Neural cell (in vitro differentiated cells): ENCODE measurements at regions not wholly inside any gene's neighbourhood (a gene's known extent, or its start where the extent isn't known, plus 50 kb on each side); places are given as distances from the start of the nearest gene placed in this dataset.

Experiments used
- H2AFZ ChIP-seq: fragments of 200-600, 300-800 bp; sonication (generic), shearing (Covaris generic); 2 replicates; pipeline ENCODE4 v1.6.0; 2014; ENCODE audit warnings: low read depth, mild to moderate bottlenecking, antibody characterized with exemption, low read length, moderate library complexity
- H3F3A ChIP-seq: fragments of 200-600 bp; shearing (Covaris generic); 2 replicates; pipeline ENCODE4 v1.6.1; 2016; ENCODE audit warnings: mild to moderate bottlenecking, moderate library complexity, mixed read lengths, antibody characterized with exemption, low read length; ENCODE audit not compliant: insufficient read depth, poor library complexity, severe bottlenecking
- H3K27ac ChIP-seq: fragments of 200-600, 300-800 bp; sonication (generic), shearing (Covaris generic); 2 replicates; pipeline ENCODE4 v1.5.1; 2014; ENCODE audit warnings: mild to moderate bottlenecking, low read length, moderate library complexity
- H3K27me3 ChIP-seq: fragments of 300-800, 200-600 bp; sonication (generic), shearing (Covaris generic); 2 replicates; pipeline ENCODE4 v1.6.0; 2014; ENCODE audit warnings: mild to moderate bottlenecking, low read depth, low read length, moderate library complexity; ENCODE audit not compliant: insufficient read depth
- H3K36me3 ChIP-seq: fragments of 300-800, 200-600 bp; sonication (generic), shearing (Covaris generic); 2 replicates; pipeline ENCODE4 v1.5.1; 2014; ENCODE audit warnings: mild to moderate bottlenecking, antibody characterized with exemption, low read length, moderate library complexity; ENCODE audit not compliant: insufficient read depth
- H3K4me2 ChIP-seq: fragments of 300-800, 200-600 bp; sonication (generic), shearing (Covaris generic); 2 replicates; pipeline ENCODE4 v1.6.0; 2014; ENCODE audit warnings: mild to moderate bottlenecking, low read length
- H3K4me3 ChIP-seq: fragments of 300-800, 200-600 bp; sonication (generic), shearing (Covaris generic); 2 replicates; pipeline ENCODE4 v1.5.1; 2014; ENCODE audit warnings: mild to moderate bottlenecking, low read length, moderate library complexity
- H3K79me2 ChIP-seq: fragments of 200-600 bp; shearing (Covaris generic); replicated peaks from 2 replicates; pipeline ENCODE4 v1.6.0; 2014; ENCODE audit warnings: mild to moderate bottlenecking, low read length, moderate library complexity; ENCODE audit not compliant: insufficient read depth
- H3K9ac ChIP-seq: fragments of 300-800, 200-600 bp; sonication (generic), shearing (Covaris generic); 2 replicates; pipeline ENCODE4 v1.6.1; 2016; ENCODE audit warnings: mild to moderate bottlenecking, low read length, mixed read lengths
- H3K9me2 ChIP-seq: fragments of 200-600 bp; shearing (Covaris generic); 2 replicates; pipeline ENCODE4 v1.6.1; 2016; ENCODE audit warnings: mild to moderate bottlenecking, low read length, mixed read lengths; ENCODE audit not compliant: insufficient read depth
- H3K9me3 ChIP-seq: fragments of 200-600, 300-800 bp; sonication (generic), shearing (Covaris generic); 2 replicates; pipeline ENCODE4 v1.6.1; 2016; ENCODE audit warnings: mild to moderate bottlenecking, mixed run types, low read length, moderate library complexity, mixed read lengths
- H4K20me1 ChIP-seq: fragments of 200-600 bp; shearing (Covaris generic); 2 replicates; pipeline ENCODE4 v1.6.1; 2016; ENCODE audit warnings: mild to moderate bottlenecking, mixed run types; ENCODE audit not compliant: insufficient read depth
- EP300 ChIP-seq: fragments of 450-650 bp; conservative IDR thresholded peaks from 2 replicates; pipeline ENCODE4 v1.6.1; 2014; ENCODE audit warnings: antibody characterized with exemption, mild to moderate bottlenecking, moderate library complexity; ENCODE audit not compliant: poor library complexity, severe bottlenecking
- EZH2 ChIP-seq: fragments of 200-600, 300-800 bp; shearing (Covaris generic), sonication (generic); IDR thresholded peaks from 2 replicates; pipeline ENCODE4 v1.6.1; 2014; ENCODE audit warnings: antibody characterized with exemption, low read length, borderline replicate concordance, mild to moderate bottlenecking; ENCODE audit not compliant: insufficient read depth, poor library complexity, severe bottlenecking
- MXI1 ChIP-seq: fragments of 450-650 bp; conservative IDR thresholded peaks from 2 replicates; pipeline ENCODE4 v1.6.1; 2014; ENCODE audit warnings: antibody characterized with exemption, mild to moderate bottlenecking; ENCODE audit not compliant: poor library complexity, severe bottlenecking
- POLR2AphosphoS5 ChIP-seq: IDR thresholded peaks from 2 replicates; pipeline ENCODE4 v1.6.1; 2012
- RAD21 ChIP-seq: fragments of 450-650 bp; conservative IDR thresholded peaks from 2 replicates; pipeline ENCODE4 v1.6.1; 2014; ENCODE audit warnings: antibody characterized with exemption, mild to moderate bottlenecking, moderate library complexity
- SMC3 ChIP-seq: fragments of 450-650 bp; conservative IDR thresholded peaks from 2 replicates; pipeline ENCODE4 v1.6.1; 2014; ENCODE audit warnings: antibody characterized with exemption, mild to moderate bottlenecking, moderate library complexity; ENCODE audit not compliant: poor library complexity
- TAF1 ChIP-seq: IDR thresholded peaks from 2 replicates; pipeline ENCODE4 v1.6.1; 2012; ENCODE audit warnings: low read depth
- TF ChIP-seq, protein P1 (sequence below): fragments of 450-650 bp; IDR thresholded peaks from 2 replicates; pipeline ENCODE4 v1.5.1; 2014; ENCODE audit warnings: antibody characterized with exemption, mild to moderate bottlenecking, moderate library complexity; ENCODE audit not compliant: poor library complexity, severe bottlenecking
- TF ChIP-seq, protein P2 (sequence below): IDR thresholded peaks from 2 replicates; pipeline ENCODE4 v1.6.1; 2012; ENCODE audit warnings: borderline replicate concordance

DNA sequence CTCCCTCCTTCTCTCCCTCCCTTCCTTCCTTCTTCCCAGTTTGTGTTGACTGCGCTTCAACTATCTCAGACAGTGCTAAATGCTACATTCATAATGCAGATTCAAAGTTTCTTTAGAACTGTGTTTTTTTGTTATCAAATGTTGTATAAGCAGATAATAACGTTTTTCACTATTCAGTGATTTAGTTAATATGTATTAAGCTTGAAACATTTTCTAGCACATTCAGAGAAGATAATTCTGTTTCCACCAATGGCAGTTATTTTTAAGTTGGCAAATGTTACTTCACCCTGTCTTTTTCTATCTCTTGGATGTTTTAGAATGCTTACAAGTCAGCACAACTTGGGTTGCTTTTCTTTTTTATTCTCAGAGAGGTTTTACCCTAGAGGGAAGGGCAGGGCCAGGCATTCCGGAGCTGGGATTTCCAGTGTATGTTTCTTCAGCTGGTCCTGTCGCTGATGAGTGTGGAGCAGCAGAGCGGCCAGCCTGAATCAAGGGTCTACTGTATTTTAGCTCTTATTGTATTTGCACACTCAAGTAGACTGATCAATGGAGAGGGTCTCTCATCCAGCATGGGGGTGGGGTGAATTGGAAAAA lies 162.3 kb upstream of the ARHGAP20 start:
- Histone ChIP-seq H3K9ac (no peak overlapping the region), H3K9me3 (no peaks in the 10 kb centered on the region), H3K36me3 (no peaks in the 10 kb centered on the region), H4K20me1 (no peaks in the 10 kb centered on the region), H3K27ac (no peak overlapping the region), H3F3A (no peaks in the 10 kb centered on the region), H3K79me2 (no peaks in the 10 kb centered on the region), H3K27me3 (no peaks in the 10 kb centered on the region), H2AFZ (no peak overlapping the region), H3K4me3 (no peak overlapping the region), H3K4me2 (no peak overlapping the region), H3K9me2 (no peaks in the 10 kb centered on the region)
- TF ChIP-seq EZH2 = no peak
- TF ChIP-seq RAD21 = no peak
- TF ChIP-seq, protein P1, sequence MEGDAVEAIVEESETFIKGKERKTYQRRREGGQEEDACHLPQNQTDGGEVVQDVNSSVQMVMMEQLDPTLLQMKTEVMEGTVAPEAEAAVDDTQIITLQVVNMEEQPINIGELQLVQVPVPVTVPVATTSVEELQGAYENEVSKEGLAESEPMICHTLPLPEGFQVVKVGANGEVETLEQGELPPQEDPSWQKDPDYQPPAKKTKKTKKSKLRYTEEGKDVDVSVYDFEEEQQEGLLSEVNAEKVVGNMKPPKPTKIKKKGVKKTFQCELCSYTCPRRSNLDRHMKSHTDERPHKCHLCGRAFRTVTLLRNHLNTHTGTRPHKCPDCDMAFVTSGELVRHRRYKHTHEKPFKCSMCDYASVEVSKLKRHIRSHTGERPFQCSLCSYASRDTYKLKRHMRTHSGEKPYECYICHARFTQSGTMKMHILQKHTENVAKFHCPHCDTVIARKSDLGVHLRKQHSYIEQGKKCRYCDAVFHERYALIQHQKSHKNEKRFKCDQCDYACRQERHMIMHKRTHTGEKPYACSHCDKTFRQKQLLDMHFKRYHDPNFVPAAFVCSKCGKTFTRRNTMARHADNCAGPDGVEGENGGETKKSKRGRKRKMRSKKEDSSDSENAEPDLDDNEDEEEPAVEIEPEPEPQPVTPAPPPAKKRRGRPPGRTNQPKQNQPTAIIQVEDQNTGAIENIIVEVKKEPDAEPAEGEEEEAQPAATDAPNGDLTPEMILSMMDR = no peak
- no peak for TF ChIP-seq MXI1
- TF ChIP-seq EP300 = no peak
- TF ChIP-seq, protein P2, sequence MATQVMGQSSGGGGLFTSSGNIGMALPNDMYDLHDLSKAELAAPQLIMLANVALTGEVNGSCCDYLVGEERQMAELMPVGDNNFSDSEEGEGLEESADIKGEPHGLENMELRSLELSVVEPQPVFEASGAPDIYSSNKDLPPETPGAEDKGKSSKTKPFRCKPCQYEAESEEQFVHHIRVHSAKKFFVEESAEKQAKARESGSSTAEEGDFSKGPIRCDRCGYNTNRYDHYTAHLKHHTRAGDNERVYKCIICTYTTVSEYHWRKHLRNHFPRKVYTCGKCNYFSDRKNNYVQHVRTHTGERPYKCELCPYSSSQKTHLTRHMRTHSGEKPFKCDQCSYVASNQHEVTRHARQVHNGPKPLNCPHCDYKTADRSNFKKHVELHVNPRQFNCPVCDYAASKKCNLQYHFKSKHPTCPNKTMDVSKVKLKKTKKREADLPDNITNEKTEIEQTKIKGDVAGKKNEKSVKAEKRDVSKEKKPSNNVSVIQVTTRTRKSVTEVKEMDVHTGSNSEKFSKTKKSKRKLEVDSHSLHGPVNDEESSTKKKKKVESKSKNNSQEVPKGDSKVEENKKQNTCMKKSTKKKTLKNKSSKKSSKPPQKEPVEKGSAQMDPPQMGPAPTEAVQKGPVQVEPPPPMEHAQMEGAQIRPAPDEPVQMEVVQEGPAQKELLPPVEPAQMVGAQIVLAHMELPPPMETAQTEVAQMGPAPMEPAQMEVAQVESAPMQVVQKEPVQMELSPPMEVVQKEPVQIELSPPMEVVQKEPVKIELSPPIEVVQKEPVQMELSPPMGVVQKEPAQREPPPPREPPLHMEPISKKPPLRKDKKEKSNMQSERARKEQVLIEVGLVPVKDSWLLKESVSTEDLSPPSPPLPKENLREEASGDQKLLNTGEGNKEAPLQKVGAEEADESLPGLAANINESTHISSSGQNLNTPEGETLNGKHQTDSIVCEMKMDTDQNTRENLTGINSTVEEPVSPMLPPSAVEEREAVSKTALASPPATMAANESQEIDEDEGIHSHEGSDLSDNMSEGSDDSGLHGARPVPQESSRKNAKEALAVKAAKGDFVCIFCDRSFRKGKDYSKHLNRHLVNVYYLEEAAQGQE = no peak
- TF ChIP-seq POLR2AphosphoS5 = no peak
- TF ChIP-seq SMC3 = no peak
- no peak for TF ChIP-seq TAF1

DNA sequence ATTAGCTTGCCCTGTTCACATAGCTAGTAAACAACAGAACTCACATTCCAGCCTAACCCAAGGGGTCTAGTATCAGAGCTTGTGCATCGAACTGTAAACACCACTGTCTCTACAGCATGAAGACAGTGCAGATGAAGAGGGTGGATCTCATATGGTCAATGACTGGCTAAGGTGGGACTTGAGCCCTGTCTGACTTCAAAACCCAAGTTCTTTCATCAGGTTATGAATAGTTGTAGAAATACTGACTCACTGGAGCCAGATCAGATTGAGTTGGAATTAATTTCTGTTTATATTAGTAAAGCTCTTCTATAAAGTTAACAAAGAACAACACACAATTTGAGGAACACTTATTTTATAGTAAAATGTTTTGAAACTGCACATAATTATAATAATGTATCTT lies 161.7 kb upstream of the ARHGAP20 start:
- no peak overlapping the region for H3K9ac ChIP-seq
- H3K79me2 ChIP-seq = no peaks in the 10 kb centered on the region
- no peaks in the 10 kb centered on the region for H3K36me3 ChIP-seq
- no peaks in the 10 kb centered on the region for H3K9me3 ChIP-seq
- H3K27ac ChIP-seq = no peak overlapping the region
- H2AFZ ChIP-seq = no peak overlapping the region
- no peaks in the 10 kb centered on the region for H3F3A ChIP-seq
- H3K9me2 ChIP-seq = no peaks in the 10 kb centered on the region
- no peak overlapping the region for H3K4me3 ChIP-seq
- H3K27me3 ChIP-seq = no peaks in the 10 kb centered on the region
- H4K20me1 ChIP-seq = no peaks in the 10 kb centered on the region
- no peak overlapping the region for H3K4me2 ChIP-seq
- no peak for TF ChIP-seq POLR2AphosphoS5
